Endothelial cell of umbilical vein (primary cell): ENCODE measurements at regions not wholly inside any gene's neighbourhood (a gene's known extent, or its start where the extent isn't known, plus 50 kb on each side); places are given as distances from the start of the nearest gene placed in this dataset.

Source experiments
- BruUV-seq: library from RNA; stranded (reverse); fragments of 400-500 nt; replicated peaks from 2 replicates; lab custom pipeline; 2021; lab: Mats Ljungman, UMichigan
- CTCF ChIA-PET: fragments of 300-600, 350-600 bp; sonication (Branson Sonifier 250); formaldehyde crosslinking; loops from one replicate; lab custom pipeline; 2021; ENCODE audit warnings: antibody characterized with exemption, inconsistent platforms; lab: Charles Lee
- POLR2A ChIA-PET: fragments of 300-600, 350-600 bp; sonication (Branson Sonifier 250); formaldehyde crosslinking; loops from one replicate; lab custom pipeline; 2021; ENCODE audit warnings: antibody characterized with exemption, inconsistent platforms; lab: Charles Lee
- DNase-seq: peaks from one replicate; pipeline ENCODE4 v3.0.0-alpha.2; 2011; ENCODE audit warnings: low read depth, low spot score
- FAIRE-seq: peaks from 2 replicates; lab custom pipeline; 2011; peaks lifted over from hg19 to GRCh38; lab: Jason Lieb, UNC
- H2AFZ ChIP-seq: 2 replicates; pipeline ENCODE4 v1.6.0; 2012; ENCODE audit warnings: low read depth, low read length, control low read depth, inconsistent platforms
- H3K27ac ChIP-seq: 2 replicates; pipeline ENCODE4 v1.5.1; 2011; ENCODE audit warnings: low read depth, mild to moderate bottlenecking, control low read depth, low read length, moderate library complexity; ENCODE audit not compliant: insufficient read depth
- H3K27me3 ChIP-seq, 2 experiments: 2 replicates each; pipeline versions ENCODE4 v1.6.0 to v1.6.1; 2011; ENCODE audit warnings: low read length in 2 of 2, mixed read lengths in 1 of 2; ENCODE audit not compliant: control insufficient read depth in 2 of 2, insufficient read depth in 2 of 2
- H3K36me3 ChIP-seq, 2 experiments: 2 replicates in 1 of 2; 3 replicates in 1 of 2; pipeline ENCODE4 v1.5.1; 2011; ENCODE audit warnings: low read length in 2 of 2, mild to moderate bottlenecking in 1 of 2, moderate library complexity in 1 of 2; ENCODE audit not compliant: control insufficient read depth in 2 of 2, insufficient read depth in 2 of 2; ENCODE audit errors: extremely low read depth in 1 of 2
- H3K4me1 ChIP-seq: 3 replicates; pipeline ENCODE4 v1.5.1; 2011; ENCODE audit warnings: mild to moderate bottlenecking, low read length; ENCODE audit not compliant: control insufficient read depth, insufficient read depth; ENCODE audit errors: extremely low read depth
- H3K4me2 ChIP-seq: 2 replicates; pipeline ENCODE4 v1.6.1; 2011; ENCODE audit warnings: low read length, control low read depth, mixed read lengths; ENCODE audit not compliant: insufficient read depth
- H3K4me3 ChIP-seq, 3 experiments: fragments of 200-600 bp in 1 of 3; sonication (generic), shearing (Covaris generic) in 1 of 3; replicated peaks in 1 of 3; 2 replicates each; pipeline ENCODE4 v1.5.1; 2011 to 2016; ENCODE audit warnings: control low read depth in 3 of 3, low read length in 3 of 3, mild to moderate bottlenecking in 2 of 3, inconsistent platforms in 1 of 3, low read depth in 1 of 3, moderate library complexity in 1 of 3; ENCODE audit not compliant: insufficient read depth in 1 of 3
- H3K79me2 ChIP-seq: 2 replicates; pipeline ENCODE4 v1.6.0; 2012; ENCODE audit warnings: low read length, inconsistent platforms; ENCODE audit not compliant: control insufficient read depth, insufficient read depth
- H3K9ac ChIP-seq: replicated peaks from 2 replicates; pipeline ENCODE3; 2011; ENCODE audit warnings: low read length, control low read depth; ENCODE audit not compliant: insufficient read depth; ENCODE audit errors: extremely low read depth
- H3K9me1 ChIP-seq: replicated peaks from 3 replicates; pipeline ENCODE4 v1.6.0; 2011; ENCODE audit warnings: mild to moderate bottlenecking, low read length; ENCODE audit not compliant: control insufficient read depth, insufficient read depth; ENCODE audit errors: extremely low read depth
- H3K9me3 ChIP-seq: replicated peaks from 2 replicates; pipeline ENCODE4 v1.5.1; 2012; ENCODE audit warnings: low read length, inconsistent platforms; ENCODE audit not compliant: control insufficient read depth, insufficient read depth
- H4K20me1 ChIP-seq: replicated peaks from 2 replicates; pipeline ENCODE3; 2011; ENCODE audit warnings: mild to moderate bottlenecking, low read length; ENCODE audit not compliant: control insufficient read depth, insufficient read depth; ENCODE audit errors: extremely low read depth
- EZH2 ChIP-seq: IDR thresholded peaks from 2 replicates; pipeline ENCODE4 v1.6.1; 2012; ENCODE audit warnings: borderline replicate concordance, low read depth, mild to moderate bottlenecking, moderate library complexity, low read length, inconsistent platforms; ENCODE audit not compliant: severe bottlenecking
- FOS ChIP-seq: IDR thresholded peaks from 2 replicates; pipeline ENCODE4 v1.6.1; 2011; ENCODE audit warnings: mild to moderate bottlenecking, low read length, moderate library complexity, borderline replicate concordance; ENCODE audit not compliant: insufficient read depth
- GATA2 ChIP-seq: IDR thresholded peaks from 2 replicates; pipeline ENCODE4 v1.7.0; 2011; ENCODE audit warnings: low read depth, mild to moderate bottlenecking, moderate library complexity, mixed read lengths, low read length; ENCODE audit not compliant: insufficient read length, insufficient read depth
- JUN ChIP-seq: IDR thresholded peaks from 2 replicates; pipeline ENCODE4 v1.6.1; 2011; ENCODE audit warnings: borderline replicate concordance, low read depth; ENCODE audit not compliant: insufficient read length, insufficient read depth
- MYC ChIP-seq: IDR thresholded peaks from one replicate; pipeline ENCODE4 v1.6.1; 2011; ENCODE audit warnings: mild to moderate bottlenecking, low read depth, low read length
- POLR2A ChIP-seq: IDR thresholded peaks from 2 replicates; pipeline ENCODE4 v1.6.1; 2012; ENCODE audit warnings: low read depth, mild to moderate bottlenecking, control low read depth, low read length
- POLR2AphosphoS5 ChIP-seq: IDR thresholded peaks from 2 replicates; pipeline ENCODE4 v1.6.1; 2012; ENCODE audit warnings: low read depth, mild to moderate bottlenecking, control low read depth, low read length, moderate library complexity; ENCODE audit not compliant: insufficient read depth
- dilution Hi-C: fragments of 300-500 bp; cut with MboI; formaldehyde crosslinking; loops from one replicate; pipeline ENCODE4 v1.15.0; 2019; ENCODE audit warnings: low sequenced_read_pairs; ENCODE audit not compliant: extremely low pct_ligation_motif_present
- intact Hi-C: fragments of 100-400 bp; cut with micrococcal nuclease; formaldehyde crosslinking; loops from one replicate; pipeline ENCODE4 v1.10.0; 2022
- TF ChIP-seq, protein P1 (sequence below): IDR thresholded peaks from 2 replicates; pipeline ENCODE4 v1.6.1; 2011; ENCODE audit not compliant: insufficient read depth, insufficient read length
- TF ChIP-seq, protein P2 (sequence below), 2 donors: IDR thresholded peaks; 1 replicate in 1 of 2; 2 replicates in 1 of 2; pipeline ENCODE4 v1.5.1; 2011; ENCODE audit warnings: low read length in 2 of 2, mild to moderate bottlenecking in 2 of 2, moderate library complexity in 2 of 2, control low read depth in 1 of 2, inconsistent platforms in 1 of 2, low read depth in 1 of 2; ENCODE audit not compliant: insufficient read depth in 1 of 2; ENCODE audit errors: extremely low read depth in 1 of 2

DNA sequence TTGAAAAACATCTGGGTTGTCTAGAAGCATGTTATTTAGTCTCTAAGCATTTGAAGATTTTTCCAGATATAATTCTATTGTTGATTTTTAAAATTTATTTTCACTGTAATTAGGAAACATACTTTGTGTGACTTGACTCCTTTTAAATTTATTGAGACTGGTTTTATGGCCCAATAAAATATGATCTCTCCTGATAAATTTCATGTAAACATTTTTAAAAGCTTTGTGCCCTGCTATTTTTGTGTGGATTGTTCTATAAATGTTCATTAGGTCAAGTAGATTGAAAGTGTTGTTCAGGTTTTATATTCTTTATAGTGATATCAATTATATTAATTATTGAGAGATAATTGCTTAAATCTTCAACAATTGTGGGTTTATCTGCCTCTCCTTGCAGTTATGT lies 105.4 kb downstream of the RFX6 start:
- no peak for TF ChIP-seq GATA2
- TF ChIP-seq FOS, result no peak
- TF ChIP-seq EZH2, result no peak
- TF ChIP-seq POLR2A, result no peak
- TF ChIP-seq, protein P1, sequence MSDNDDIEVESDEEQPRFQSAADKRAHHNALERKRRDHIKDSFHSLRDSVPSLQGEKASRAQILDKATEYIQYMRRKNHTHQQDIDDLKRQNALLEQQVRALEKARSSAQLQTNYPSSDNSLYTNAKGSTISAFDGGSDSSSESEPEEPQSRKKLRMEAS, result no peak
- TF ChIP-seq JUN, result no peak
- TF ChIP-seq, protein P2, sequence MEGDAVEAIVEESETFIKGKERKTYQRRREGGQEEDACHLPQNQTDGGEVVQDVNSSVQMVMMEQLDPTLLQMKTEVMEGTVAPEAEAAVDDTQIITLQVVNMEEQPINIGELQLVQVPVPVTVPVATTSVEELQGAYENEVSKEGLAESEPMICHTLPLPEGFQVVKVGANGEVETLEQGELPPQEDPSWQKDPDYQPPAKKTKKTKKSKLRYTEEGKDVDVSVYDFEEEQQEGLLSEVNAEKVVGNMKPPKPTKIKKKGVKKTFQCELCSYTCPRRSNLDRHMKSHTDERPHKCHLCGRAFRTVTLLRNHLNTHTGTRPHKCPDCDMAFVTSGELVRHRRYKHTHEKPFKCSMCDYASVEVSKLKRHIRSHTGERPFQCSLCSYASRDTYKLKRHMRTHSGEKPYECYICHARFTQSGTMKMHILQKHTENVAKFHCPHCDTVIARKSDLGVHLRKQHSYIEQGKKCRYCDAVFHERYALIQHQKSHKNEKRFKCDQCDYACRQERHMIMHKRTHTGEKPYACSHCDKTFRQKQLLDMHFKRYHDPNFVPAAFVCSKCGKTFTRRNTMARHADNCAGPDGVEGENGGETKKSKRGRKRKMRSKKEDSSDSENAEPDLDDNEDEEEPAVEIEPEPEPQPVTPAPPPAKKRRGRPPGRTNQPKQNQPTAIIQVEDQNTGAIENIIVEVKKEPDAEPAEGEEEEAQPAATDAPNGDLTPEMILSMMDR (IDR thresholded peaks at IDR 0.05; ENCODE audit: extremely low read depth in 1 of 2, insufficient read depth in 1 of 2, low read depth in 1 of 2, low read length in 2 of 2), result no peak
- ChIA-PET POLR2A (no interaction called here), CTCF (no interaction called here)
- Histone ChIP-seq H3K9ac (no peak overlapping the region), H3K4me3 (no peak overlapping the region), H3K27me3 (no peaks in the 10 kb centered on the region), H3K4me1 (no peaks in the 10 kb centered on the region), H3K9me1 (no peaks in the 10 kb centered on the region), H3K9me3 (no peaks in the 10 kb centered on the region), H3K79me2 (no peaks in the 10 kb centered on the region), H3K36me3 (no peaks in the 10 kb centered on the region), H3K27ac (no peak overlapping the region), H2AFZ (no peak overlapping the region), H4K20me1 (no peaks in the 10 kb centered on the region), H3K4me2 (no peak overlapping the region)
- dilution Hi-C loops, result no loop called here
- FAIRE-seq (no peak), DNase-seq (no peak)
- intact Hi-C loops, result no loop called here
- BruUV-seq, result no TSS peak

DNA sequence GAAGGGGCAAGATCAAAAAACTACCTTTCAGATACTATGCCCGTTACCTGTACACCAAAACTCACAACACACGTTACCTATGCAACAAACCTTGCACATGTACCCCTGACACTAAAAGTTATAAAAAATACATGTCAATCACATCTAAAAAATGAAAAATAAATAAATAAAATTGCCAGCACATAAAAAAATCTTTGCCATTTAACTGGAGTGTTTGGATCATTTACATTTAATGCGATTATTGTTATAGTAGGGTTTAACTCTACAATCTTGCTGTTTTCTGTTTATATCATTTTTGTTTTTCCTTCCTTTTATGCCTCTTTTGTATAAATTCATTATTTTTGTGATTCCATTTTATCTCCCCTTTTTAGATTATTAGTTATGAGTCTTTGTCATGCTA lies 106.3 kb downstream of the RFX6 start:
- CTCF ChIA-PET, result no interaction called here

More for the DNA sequence above, 106.3 kb downstream of the RFX6 start:
- dilution Hi-C loops, result no loop called here
- no peaks in the 10 kb centered on the region for H3K9me3 ChIP-seq
- no peak overlapping the region for H3K27ac ChIP-seq
- H4K20me1 ChIP-seq, result no peaks in the 10 kb centered on the region
- H3K27me3 ChIP-seq, result no peaks in the 10 kb centered on the region
- no peak overlapping the region for H3K4me2 ChIP-seq
- H3K36me3 ChIP-seq, result no peaks in the 10 kb centered on the region
- H3K4me1 ChIP-seq, result no peaks in the 10 kb centered on the region
- H3K79me2 ChIP-seq, result no peaks in the 10 kb centered on the region
- H3K9ac ChIP-seq, result no peak overlapping the region
- no peaks in the 10 kb centered on the region for H3K9me1 ChIP-seq
- no peak overlapping the region for H2AFZ ChIP-seq
- TF ChIP-seq FOS (no peak), POLR2A (no peak), POLR2AphosphoS5 (no peak), EZH2 (no peak), MYC (no peak), JUN (no peak)
- TF ChIP-seq, protein P1, result no peak
- H3K4me3 ChIP-seq, result no peak overlapping the region
- POLR2A ChIA-PET, result no interaction called here
- FAIRE-seq, result no peak
- intact Hi-C loops, result no loop called here
- no TSS peak for BruUV-seq
- no peak for DNase-seq
